D721Med (cell line): ENCODE measurements at regions not wholly inside any gene's neighbourhood (a gene's known extent, or its start where the extent isn't known, plus 50 kb on each side); places are given as distances from the start of the nearest gene placed in this dataset.

ENCODE experiments used
- DNase-seq: peaks from one replicate; pipeline ENCODE4 v3.0.0; 2011; ENCODE audit warnings: low spot score; ENCODE audit not compliant: insufficient read length
- FAIRE-seq: peaks from 2 replicates; lab custom pipeline; 2011; peaks lifted over from hg19 to GRCh38; lab: Jason Lieb, UNC
- TF ChIP-seq, protein P1 (sequence below): IDR thresholded peaks from 2 replicates; pipeline ENCODE4 v1.5.1; 2012; ENCODE audit warnings: mild to moderate bottlenecking, control low read depth; ENCODE audit not compliant: insufficient read depth; ENCODE audit errors: missing control alignments

DNA sequence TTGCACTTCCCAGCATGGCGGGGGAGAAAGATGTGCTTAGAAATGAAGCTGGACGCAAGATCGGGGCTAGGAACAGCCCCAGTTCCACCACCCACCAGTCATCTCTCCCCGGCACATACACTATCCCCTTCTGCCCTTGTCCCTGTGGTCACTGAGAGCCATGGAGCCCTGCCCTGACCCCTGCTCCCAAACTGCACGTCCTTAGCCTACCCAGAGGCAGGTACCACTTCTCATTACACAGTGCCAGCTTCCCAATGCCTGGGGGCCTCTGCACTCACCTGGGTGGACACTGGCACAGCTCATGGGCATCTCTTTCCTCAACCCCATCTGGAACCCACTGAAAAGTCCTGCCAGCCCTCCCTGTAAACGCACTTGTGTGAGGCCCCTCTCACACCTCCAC lies 139.3 kb upstream of the PRR20G start:
- DNase-seq, result no peak
- FAIRE-seq, result no peak
- TF ChIP-seq, protein P1, sequence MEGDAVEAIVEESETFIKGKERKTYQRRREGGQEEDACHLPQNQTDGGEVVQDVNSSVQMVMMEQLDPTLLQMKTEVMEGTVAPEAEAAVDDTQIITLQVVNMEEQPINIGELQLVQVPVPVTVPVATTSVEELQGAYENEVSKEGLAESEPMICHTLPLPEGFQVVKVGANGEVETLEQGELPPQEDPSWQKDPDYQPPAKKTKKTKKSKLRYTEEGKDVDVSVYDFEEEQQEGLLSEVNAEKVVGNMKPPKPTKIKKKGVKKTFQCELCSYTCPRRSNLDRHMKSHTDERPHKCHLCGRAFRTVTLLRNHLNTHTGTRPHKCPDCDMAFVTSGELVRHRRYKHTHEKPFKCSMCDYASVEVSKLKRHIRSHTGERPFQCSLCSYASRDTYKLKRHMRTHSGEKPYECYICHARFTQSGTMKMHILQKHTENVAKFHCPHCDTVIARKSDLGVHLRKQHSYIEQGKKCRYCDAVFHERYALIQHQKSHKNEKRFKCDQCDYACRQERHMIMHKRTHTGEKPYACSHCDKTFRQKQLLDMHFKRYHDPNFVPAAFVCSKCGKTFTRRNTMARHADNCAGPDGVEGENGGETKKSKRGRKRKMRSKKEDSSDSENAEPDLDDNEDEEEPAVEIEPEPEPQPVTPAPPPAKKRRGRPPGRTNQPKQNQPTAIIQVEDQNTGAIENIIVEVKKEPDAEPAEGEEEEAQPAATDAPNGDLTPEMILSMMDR, result no peak

DNA sequence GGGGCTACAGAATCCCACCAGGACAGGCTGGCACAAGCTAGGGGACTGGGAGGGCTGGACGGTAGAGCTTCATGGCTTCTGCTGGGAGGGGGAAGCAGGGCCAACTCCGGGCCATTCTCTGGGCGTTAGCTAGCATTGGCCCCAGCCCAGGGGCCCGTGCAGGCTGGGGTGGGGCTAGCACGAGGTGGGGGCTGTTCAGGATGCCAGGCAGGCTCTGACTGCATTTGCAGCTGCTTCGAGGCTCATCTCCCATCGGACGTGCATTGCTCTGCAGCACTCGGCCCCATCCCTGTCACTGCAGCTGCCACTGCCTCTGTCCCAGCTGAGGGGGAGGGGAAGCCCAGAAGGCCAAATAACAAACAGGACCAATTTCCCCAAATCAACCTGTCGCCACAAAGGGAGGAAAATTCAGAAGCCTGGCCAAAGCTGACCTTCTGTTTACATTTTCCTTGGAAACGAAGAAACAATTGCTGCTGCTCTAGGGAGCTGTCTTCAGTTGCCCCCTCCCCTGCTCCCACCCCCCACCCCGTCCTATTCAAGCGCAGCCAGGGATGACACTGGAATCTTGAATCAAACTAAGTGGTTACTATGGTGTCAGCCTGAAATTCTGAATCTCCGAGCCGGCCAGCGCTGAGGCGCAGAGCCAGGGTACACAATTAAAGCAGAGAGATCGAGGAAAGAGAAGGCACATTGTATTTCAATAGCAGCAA lies 138.8 kb upstream of the PRR20G start:
- TF ChIP-seq, protein P1, result no peak
- DNase-seq (no peak), FAIRE-seq (no peak)

DNA sequence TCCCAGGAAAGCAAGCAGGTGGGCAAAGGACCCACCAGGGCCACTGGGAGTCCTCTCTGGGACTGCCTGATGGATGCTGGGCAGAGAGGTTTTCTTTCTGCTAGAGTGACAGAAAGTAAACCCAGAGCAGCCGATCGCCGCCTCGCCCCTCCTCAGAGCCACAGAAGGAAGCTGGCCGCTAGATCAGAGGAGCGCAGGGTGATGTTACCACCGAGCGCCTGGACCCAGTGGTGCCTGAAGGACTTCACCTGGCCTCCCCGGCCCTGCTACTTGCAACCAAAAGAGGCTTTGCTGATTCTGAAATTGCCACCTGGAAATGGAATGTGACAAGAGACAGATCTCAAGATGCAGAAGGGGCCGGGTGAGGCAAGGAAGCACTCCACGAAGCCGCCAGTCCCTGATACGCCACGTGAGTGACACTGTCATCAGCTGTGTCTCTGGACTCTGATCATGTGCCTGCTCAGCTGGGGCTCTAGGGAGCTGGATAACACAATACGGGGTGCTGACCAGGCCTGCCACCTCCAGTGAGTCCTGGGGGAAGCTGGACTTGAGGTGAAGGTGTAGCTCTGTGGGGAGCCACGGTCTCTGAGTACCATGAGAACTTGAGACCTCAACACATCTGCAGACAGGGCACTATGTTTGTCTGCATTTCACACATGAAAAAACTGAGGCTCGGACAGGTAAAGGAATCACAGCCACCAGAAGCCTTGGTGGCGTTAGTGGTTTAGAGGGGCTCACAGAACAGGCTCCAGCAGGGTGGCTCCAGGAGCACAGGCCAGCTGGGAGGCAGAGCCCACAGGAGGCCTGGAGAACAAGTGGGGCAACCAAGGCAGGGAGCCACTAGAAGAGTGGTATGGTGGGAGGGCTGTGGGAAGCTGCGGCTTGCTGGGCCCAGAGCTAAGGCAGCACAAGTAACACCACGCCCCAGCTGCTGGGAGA lies 137.9 kb upstream of the PRR20G start:
- no peak for FAIRE-seq
- DNase-seq, result no peak
- TF ChIP-seq, protein P1, result no peak

DNA sequence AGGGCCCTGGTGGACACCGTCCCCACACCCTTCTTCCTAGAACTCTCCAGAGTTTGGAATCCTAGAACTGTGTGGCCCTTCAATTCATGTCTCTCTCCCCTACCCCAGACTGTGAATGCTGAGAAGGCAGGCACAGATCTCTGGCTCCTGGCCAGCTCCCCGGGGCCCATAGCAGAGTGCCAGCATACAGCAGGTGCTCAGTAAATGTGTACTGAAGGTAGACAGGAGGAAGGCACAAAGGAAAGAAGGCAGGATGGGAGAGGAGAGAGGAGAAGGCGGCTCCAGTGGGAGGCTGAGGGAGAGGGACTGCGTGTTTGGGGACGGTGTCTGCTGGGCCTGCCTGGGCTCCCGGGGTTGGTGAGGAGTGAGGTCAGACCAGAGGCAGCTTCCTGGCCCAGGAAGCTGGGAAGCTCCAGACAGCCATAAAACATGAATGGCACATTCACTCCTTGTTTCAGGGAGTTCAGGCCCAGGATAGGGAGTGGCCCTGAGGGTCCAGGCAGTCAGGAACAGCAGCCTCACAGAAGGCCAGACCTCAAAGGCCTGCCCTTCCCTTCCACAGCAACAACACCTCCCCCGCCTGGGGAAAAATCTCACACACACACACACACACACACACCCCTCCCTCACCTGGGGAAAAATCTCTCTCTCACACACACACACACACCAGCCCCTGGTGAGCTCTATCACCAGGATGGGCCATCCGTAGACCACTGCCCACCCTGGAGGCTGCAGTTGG lies 137.1 kb upstream of the PRR20G start:
- TF ChIP-seq, protein P1, result no peak
- FAIRE-seq (no peak), DNase-seq (no peak)

DNA sequence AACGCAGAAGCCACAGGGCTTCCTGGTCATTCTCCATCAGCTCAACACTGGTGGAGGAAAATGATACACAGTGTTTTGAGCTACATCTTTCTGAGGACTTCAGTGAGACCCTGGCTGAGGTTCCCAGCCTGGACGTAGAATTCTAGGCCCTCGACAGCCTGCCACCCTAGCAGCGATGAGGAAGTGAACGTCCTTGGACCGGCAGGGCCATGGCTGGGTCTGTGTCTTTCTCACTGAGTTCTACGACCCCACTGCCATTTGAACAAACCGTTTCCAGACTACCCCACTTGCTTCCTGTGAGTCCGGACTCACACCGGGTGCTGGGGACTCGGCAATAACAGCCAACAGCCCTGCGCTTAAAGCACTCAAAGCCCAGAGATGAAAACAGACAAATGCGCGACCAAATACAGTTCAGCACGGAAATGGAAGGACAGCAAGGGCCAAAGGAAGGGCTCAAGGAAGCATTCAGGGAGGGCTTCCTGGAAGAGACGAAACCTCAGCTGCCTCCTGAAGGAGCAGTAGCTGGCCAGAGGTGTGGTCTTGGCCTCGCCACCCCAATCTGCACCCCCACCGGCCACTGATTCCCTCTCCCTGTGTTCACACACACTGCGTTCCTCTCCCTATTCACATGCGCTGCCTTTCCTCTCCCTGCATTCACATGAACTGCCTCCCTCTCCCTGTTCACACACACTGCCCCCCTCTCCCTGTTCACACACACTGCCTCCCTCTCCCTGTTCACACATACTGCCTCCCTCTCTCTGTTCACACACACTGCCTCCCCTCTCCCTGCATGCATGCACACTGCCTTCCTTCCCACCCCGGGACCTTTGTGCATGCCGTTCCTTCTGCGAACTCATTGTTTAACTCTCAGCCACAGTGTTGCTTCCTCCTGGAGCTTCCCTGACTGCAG lies 136.3 kb upstream of the PRR20G start:
- no peak for FAIRE-seq
- TF ChIP-seq, protein P1, result no peak
- DNase-seq, result no peak

DNA sequence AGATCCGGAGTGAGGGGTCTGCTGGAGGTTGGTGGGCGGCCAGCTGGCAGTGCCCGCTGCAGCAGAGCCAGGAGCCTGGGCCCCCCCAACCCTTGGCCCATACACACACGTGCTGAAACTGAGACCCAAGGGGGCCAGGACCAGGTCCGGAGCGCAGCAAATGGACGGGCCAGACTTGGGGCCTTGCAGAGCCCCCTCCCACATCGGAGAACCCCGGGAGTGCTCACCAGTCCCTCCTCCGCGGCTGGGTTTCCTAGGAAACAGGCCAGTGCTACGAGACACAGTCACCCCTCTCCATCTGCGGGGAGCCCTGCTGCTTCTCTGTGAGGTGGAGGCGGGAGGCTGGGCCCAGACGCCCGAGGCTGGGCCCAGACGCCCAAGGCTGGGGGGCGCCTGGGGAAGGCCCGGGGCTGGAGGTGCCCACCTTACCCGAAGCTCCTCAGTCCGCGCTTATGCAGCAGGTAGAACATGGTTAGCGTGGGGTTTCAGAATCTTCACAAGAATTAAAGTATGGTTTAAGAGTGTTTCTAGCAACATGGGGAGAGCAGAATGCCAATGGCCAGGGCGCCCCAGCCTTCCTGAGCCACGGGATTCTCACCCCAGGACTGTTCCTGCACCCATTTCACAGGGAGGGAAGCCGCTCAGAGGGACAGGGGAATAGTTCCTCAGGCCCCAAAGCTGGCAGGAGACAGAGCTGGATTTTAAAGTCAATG lies 135.0 kb upstream of the PRR20G start:
- TF ChIP-seq, protein P1, result no peak
- no peak for DNase-seq
- no peak for FAIRE-seq
